Neural progenitor cell (in vitro differentiated cells): ENCODE measurements at regions not wholly inside any gene's neighbourhood (a gene's known extent, or its start where the extent isn't known, plus 50 kb on each side); places are given as distances from the start of the nearest gene placed in this dataset.

Experiments
- EZH2 ChIP-seq: fragments of 200-600 bp; sonication (generic); IDR thresholded peaks from 2 replicates; pipeline ENCODE4 v1.6.1; 2017; ENCODE audit warnings: antibody characterized with exemption, mild to moderate bottlenecking, moderate library complexity
- EZH2phosphoT487 ChIP-seq: fragments of 200-600 bp; sonication (generic); IDR thresholded peaks from 2 replicates; pipeline ENCODE4 v1.6.1; 2017; ENCODE audit warnings: antibody characterized with exemption
- TF ChIP-seq, protein P1 (sequence below): fragments of 200-600 bp; sonication (generic); IDR thresholded peaks from 2 replicates; pipeline ENCODE4 v1.5.1; 2017; ENCODE audit warnings: antibody characterized with exemption, mild to moderate bottlenecking

DNA sequence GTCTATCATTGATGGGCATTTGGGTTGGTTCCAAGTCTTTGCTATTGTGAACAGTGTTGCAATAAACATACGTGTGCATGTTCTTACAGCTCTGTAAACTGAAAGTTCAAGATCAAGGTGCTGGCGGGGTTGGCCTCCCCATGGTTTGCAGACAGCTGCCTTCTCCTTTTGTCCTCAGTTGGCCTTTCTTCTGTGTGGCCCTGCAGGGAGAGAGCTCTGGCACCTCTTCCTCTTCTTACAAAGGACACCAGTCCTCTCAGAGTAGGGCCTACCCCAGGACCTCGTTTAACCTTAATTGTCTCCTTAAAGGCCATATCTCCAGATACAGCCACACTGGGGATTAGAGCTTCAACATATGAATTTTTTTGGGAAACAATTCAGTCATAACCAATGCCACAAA is 462.7 kb downstream of the TCERG1L start:
- TF ChIP-seq, protein P1, sequence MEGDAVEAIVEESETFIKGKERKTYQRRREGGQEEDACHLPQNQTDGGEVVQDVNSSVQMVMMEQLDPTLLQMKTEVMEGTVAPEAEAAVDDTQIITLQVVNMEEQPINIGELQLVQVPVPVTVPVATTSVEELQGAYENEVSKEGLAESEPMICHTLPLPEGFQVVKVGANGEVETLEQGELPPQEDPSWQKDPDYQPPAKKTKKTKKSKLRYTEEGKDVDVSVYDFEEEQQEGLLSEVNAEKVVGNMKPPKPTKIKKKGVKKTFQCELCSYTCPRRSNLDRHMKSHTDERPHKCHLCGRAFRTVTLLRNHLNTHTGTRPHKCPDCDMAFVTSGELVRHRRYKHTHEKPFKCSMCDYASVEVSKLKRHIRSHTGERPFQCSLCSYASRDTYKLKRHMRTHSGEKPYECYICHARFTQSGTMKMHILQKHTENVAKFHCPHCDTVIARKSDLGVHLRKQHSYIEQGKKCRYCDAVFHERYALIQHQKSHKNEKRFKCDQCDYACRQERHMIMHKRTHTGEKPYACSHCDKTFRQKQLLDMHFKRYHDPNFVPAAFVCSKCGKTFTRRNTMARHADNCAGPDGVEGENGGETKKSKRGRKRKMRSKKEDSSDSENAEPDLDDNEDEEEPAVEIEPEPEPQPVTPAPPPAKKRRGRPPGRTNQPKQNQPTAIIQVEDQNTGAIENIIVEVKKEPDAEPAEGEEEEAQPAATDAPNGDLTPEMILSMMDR, result no peak
- TF ChIP-seq EZH2 (no peak), EZH2phosphoT487 (no peak)
